Liver (tissue), 8 donors: ENCODE measurements at regions not wholly inside any gene's neighbourhood (a gene's known extent, or its start where the extent isn't known, plus 50 kb on each side); places are given as distances from the start of the nearest gene placed in this dataset.

Experiments used
- DNase-seq: peaks from one replicate; pipeline ENCODE4 v3.0.0-alpha.2; 2017; ENCODE audit warnings: low spot score
- H3K27ac ChIP-seq, 2 donors: one replicate each; pipeline ENCODE4 v1.7.0; 2013; ENCODE audit warnings: inconsistent platforms in 2 of 2, low read length in 2 of 2, control low read depth in 1 of 2, low read depth in 1 of 2, mild to moderate bottlenecking in 1 of 2
- H3K27me3 ChIP-seq, 4 donors: one replicate each; pipeline versions ENCODE4 v1.6.1 to v1.7.0; 2013; ENCODE audit warnings: low read length in 3 of 4, inconsistent platforms in 1 of 4, mild to moderate bottlenecking in 1 of 4, moderate library complexity in 1 of 4; ENCODE audit not compliant: control insufficient read depth in 4 of 4, insufficient read depth in 4 of 4
- H3K36me3 ChIP-seq, 4 donors: one replicate each; pipeline versions ENCODE4 v1.6.1 to v1.7.0; 2013; ENCODE audit warnings: low read length in 3 of 4, mild to moderate bottlenecking in 3 of 4, low read depth in 1 of 4, moderate library complexity in 1 of 4; ENCODE audit not compliant: control insufficient read depth in 4 of 4, insufficient read depth in 3 of 4
- H3K4me1 ChIP-seq, 4 donors: one replicate each; pipeline versions ENCODE4 v1.6.1 to v1.7.0; 2013; ENCODE audit warnings: low read length in 3 of 4, mild to moderate bottlenecking in 3 of 4, moderate library complexity in 1 of 4; ENCODE audit not compliant: control insufficient read depth in 4 of 4, insufficient read depth in 4 of 4
- H3K4me3 ChIP-seq, 3 donors: one replicate each; pipeline versions ENCODE4 v1.6.1 to v1.7.0; 2013; ENCODE audit warnings: low read length in 3 of 3, control low read depth in 1 of 3, low read depth in 1 of 3, mild to moderate bottlenecking in 1 of 3
- H3K9ac ChIP-seq, 2 donors: one replicate each; pipeline ENCODE4 v1.7.0; 2013; ENCODE audit warnings: low read length in 2 of 2, mild to moderate bottlenecking in 2 of 2, moderate library complexity in 2 of 2, control low read depth in 1 of 2, low read depth in 1 of 2
- H3K9me3 ChIP-seq, 4 donors: one replicate each; pipeline versions ENCODE4 v1.6.1 to v1.7.0; 2013; ENCODE audit warnings: low read length in 3 of 4; ENCODE audit not compliant: control insufficient read depth in 4 of 4
- EGR1 ChIP-seq, 2 donors: IDR thresholded peaks; 2 replicates each; pipeline ENCODE4 v1.6.1; 2016 to 2018; ENCODE audit warnings: antibody characterized with exemption in 2 of 2, low read depth in 2 of 2
- FOXA1 ChIP-seq: IDR thresholded peaks from 2 replicates; pipeline ENCODE4 v1.6.1; 2016; ENCODE audit warnings: antibody characterized with exemption
- FOXA2 ChIP-seq: IDR thresholded peaks from 2 replicates; pipeline ENCODE4 v1.6.1; 2016; ENCODE audit warnings: antibody characterized with exemption
- GABPA ChIP-seq, 2 donors: IDR thresholded peaks in 1 of 2; conservative IDR thresholded peaks in 1 of 2; 2 replicates each; pipeline ENCODE4 v1.6.1; 2016; ENCODE audit warnings: antibody characterized with exemption in 2 of 2, mild to moderate bottlenecking in 1 of 2, moderate library complexity in 1 of 2
- HNF4A ChIP-seq, 2 donors: conservative IDR thresholded peaks; 2 replicates each; pipeline ENCODE4 v1.6.1; 2016; ENCODE audit warnings: antibody characterized with exemption in 2 of 2, mild to moderate bottlenecking in 2 of 2
- HNF4G ChIP-seq: IDR thresholded peaks from 2 replicates; pipeline ENCODE4 v1.6.1; 2016; ENCODE audit warnings: antibody characterized with exemption
- JUND ChIP-seq, 2 donors: IDR thresholded peaks; 2 replicates each; pipeline ENCODE4 v1.6.1; 2016; ENCODE audit warnings: antibody characterized with exemption in 2 of 2
- NR2F2 ChIP-seq: IDR thresholded peaks from 2 replicates; pipeline ENCODE4 v1.6.1; 2016; ENCODE audit warnings: antibody characterized with exemption
- RAD21 ChIP-seq, 2 donors: IDR thresholded peaks; 2 replicates each; pipeline ENCODE4 v1.6.1; 2016; ENCODE audit warnings: antibody characterized with exemption in 2 of 2, mild to moderate bottlenecking in 2 of 2
- RXRA ChIP-seq, 2 donors: IDR thresholded peaks; 2 replicates each; pipeline ENCODE4 v1.6.1; 2017 to 2018; ENCODE audit warnings: antibody characterized with exemption in 2 of 2, mild to moderate bottlenecking in 1 of 2
- SP1 ChIP-seq: IDR thresholded peaks from 2 replicates; pipeline ENCODE4 v1.6.1; 2018; ENCODE audit warnings: antibody characterized with exemption, mild to moderate bottlenecking
- TAF1 ChIP-seq: conservative IDR thresholded peaks from 2 replicates; pipeline ENCODE4 v1.6.1; 2016; ENCODE audit warnings: antibody characterized with exemption, mild to moderate bottlenecking
- YY1 ChIP-seq: IDR thresholded peaks from 2 replicates; pipeline ENCODE4 v1.6.1; 2016; ENCODE audit warnings: antibody characterized with exemption, mild to moderate bottlenecking
- WGBS: extraction: QIAGEN DNeasy Blood & Tissue Kit; methylation state at CpG from one replicate; pipeline ENCODE4 v1.1.7; 2013; 5-methylcytosine and 5-hydroxymethylcytosine counted together
- TF ChIP-seq, protein P1 (sequence below): IDR thresholded peaks from 2 replicates; pipeline ENCODE4 v1.6.1; 2016; ENCODE audit warnings: antibody characterized with exemption, mild to moderate bottlenecking
- TF ChIP-seq, protein P2 (sequence below): IDR thresholded peaks from 2 replicates; pipeline ENCODE4 v1.6.1; 2016; ENCODE audit warnings: antibody characterized with exemption
- TF ChIP-seq, protein P3 (sequence below): fragments of 150-350 bp; IDR thresholded peaks from 2 replicates; pipeline ENCODE4 v1.5.1; 2017; ENCODE audit warnings: improper control_type of control experiment, low read depth, low read length; ENCODE audit not compliant: missing input control
- TF ChIP-seq, protein P4 (sequence below): IDR thresholded peaks from 2 replicates; pipeline ENCODE4 v1.6.1; 2016; ENCODE audit warnings: antibody characterized with exemption
- TF ChIP-seq, protein P5 (sequence below): IDR thresholded peaks from 2 replicates; pipeline ENCODE4 v1.6.1; 2016; ENCODE audit warnings: antibody characterized with exemption
- donor health status: healthy.
- donor health status: healthy.
- donor health status: healthy.
- donor health status: healthy.
- donor health status: healthy.

DNA sequence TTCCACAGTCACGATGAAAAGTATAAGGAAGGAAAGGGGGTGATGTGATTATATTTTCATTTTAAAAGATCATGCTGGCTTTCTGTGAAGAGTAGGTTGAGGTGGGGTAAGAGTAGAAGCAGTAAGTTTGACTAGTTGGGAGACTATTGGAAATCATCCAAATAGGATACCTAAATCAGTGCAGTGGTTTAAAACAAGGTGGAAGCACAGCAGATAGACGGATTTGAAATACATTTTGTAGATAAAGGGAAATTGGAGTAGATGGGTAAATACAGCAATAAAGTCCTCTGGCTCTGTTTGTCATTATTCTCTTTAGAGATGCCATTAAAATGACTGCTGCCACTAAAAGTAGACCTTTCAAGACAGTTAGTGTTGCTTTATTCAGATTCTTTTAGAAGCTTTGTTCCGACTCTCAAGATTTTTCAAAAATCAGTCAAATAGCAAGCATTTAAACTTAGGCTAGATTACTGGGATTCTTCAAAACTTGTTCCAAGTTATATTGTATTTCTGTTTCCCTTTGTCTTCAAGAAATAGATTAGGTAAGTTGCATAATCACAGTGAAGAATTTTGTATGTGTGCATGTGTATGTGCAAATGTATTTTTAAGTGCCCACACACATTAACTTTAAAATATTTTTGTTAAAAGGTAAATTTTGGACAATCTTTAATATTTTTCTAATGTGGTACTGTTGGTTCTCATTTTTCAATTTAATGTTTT lies 61.7 kb upstream of the DTNA start:
- Histone ChIP-seq H3K9ac (no peak overlapping the region), H3K4me1 (no peaks in the 10 kb centered on the region), H3K27ac (no peak overlapping the region), H3K4me3 (no peak overlapping the region), H3K36me3 (no peaks in the 10 kb centered on the region), H3K9me3 (no peaks in the 10 kb centered on the region), H3K27me3 (peaks cover 0 to 3% (median 0%) of the 10 kb centered on the region in 4 donors)
- no peak for TF ChIP-seq RXRA (IDR thresholded peaks at IDR 0.05)
- TF ChIP-seq RAD21 (IDR thresholded peaks at IDR 0.05) = no peak
- TF ChIP-seq JUND (IDR thresholded peaks at IDR 0.05) = no peak
- no peak for TF ChIP-seq EGR1 (IDR thresholded peaks at IDR 0.05; ENCODE audit: low read depth in 2 of 2)
- TF ChIP-seq NR2F2 = no peak
- TF ChIP-seq, protein P1, sequence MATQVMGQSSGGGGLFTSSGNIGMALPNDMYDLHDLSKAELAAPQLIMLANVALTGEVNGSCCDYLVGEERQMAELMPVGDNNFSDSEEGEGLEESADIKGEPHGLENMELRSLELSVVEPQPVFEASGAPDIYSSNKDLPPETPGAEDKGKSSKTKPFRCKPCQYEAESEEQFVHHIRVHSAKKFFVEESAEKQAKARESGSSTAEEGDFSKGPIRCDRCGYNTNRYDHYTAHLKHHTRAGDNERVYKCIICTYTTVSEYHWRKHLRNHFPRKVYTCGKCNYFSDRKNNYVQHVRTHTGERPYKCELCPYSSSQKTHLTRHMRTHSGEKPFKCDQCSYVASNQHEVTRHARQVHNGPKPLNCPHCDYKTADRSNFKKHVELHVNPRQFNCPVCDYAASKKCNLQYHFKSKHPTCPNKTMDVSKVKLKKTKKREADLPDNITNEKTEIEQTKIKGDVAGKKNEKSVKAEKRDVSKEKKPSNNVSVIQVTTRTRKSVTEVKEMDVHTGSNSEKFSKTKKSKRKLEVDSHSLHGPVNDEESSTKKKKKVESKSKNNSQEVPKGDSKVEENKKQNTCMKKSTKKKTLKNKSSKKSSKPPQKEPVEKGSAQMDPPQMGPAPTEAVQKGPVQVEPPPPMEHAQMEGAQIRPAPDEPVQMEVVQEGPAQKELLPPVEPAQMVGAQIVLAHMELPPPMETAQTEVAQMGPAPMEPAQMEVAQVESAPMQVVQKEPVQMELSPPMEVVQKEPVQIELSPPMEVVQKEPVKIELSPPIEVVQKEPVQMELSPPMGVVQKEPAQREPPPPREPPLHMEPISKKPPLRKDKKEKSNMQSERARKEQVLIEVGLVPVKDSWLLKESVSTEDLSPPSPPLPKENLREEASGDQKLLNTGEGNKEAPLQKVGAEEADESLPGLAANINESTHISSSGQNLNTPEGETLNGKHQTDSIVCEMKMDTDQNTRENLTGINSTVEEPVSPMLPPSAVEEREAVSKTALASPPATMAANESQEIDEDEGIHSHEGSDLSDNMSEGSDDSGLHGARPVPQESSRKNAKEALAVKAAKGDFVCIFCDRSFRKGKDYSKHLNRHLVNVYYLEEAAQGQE = no peak
- TF ChIP-seq HNF4A (conservative IDR thresholded peaks at IDR 0.05) = no peak
- TF ChIP-seq FOXA1 = no peak
- TF ChIP-seq YY1 = no peak
- TF ChIP-seq, protein P2, sequence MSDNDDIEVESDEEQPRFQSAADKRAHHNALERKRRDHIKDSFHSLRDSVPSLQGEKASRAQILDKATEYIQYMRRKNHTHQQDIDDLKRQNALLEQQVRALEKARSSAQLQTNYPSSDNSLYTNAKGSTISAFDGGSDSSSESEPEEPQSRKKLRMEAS = no peak
- TF ChIP-seq, protein P3, sequence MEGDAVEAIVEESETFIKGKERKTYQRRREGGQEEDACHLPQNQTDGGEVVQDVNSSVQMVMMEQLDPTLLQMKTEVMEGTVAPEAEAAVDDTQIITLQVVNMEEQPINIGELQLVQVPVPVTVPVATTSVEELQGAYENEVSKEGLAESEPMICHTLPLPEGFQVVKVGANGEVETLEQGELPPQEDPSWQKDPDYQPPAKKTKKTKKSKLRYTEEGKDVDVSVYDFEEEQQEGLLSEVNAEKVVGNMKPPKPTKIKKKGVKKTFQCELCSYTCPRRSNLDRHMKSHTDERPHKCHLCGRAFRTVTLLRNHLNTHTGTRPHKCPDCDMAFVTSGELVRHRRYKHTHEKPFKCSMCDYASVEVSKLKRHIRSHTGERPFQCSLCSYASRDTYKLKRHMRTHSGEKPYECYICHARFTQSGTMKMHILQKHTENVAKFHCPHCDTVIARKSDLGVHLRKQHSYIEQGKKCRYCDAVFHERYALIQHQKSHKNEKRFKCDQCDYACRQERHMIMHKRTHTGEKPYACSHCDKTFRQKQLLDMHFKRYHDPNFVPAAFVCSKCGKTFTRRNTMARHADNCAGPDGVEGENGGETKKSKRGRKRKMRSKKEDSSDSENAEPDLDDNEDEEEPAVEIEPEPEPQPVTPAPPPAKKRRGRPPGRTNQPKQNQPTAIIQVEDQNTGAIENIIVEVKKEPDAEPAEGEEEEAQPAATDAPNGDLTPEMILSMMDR = no peak
- no peak for DNase-seq
- 88% methylated on average over 3 of the region's 3 CpGs for WGBS

DNA sequence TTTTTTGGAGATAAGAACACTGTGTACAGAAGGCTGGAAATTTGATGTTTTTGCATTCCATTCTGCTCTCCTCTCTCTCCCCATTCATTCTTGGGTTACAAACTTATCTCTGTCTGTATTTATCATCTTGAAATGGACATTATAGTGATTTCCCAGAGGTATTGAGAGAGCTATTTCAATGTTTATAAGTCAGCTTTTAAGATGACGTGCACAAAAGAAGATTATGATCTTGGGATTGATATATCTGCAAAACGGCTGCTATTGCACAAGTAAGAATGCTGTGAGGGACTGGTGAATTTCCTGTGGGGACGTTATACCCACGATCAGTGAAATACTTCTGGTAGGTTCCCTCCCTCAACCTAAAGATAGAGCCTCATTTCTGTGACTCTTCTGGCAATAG lies 61.0 kb upstream of the DTNA start:
- no peak for DNase-seq
- Histone ChIP-seq H3K4me1 (no peaks in the 10 kb centered on the region), H3K36me3 (no peaks in the 10 kb centered on the region), H3K27ac (no peak overlapping the region), H3K27me3 (peaks cover 0 to 3% (median 0%) of the 10 kb centered on the region in 4 donors), H3K9me3 (no peaks in the 10 kb centered on the region), H3K9ac (no peak overlapping the region), H3K4me3 (no peak overlapping the region)
- WGBS = 47% methylated on average over 4 of the region's 4 CpGs
- TF ChIP-seq, protein P3 = no peak
- TF ChIP-seq GABPA (IDR thresholded peaks at IDR 0.05 in 1 of 2, conservative IDR thresholded peaks at IDR 0.05 in 1 of 2) (no peak), YY1 (no peak), FOXA2 (no peak), NR2F2 (no peak), HNF4G (no peak), JUND (IDR thresholded peaks at IDR 0.05) (no peak), TAF1 (no peak), SP1 (no peak)
- TF ChIP-seq, protein P4, sequence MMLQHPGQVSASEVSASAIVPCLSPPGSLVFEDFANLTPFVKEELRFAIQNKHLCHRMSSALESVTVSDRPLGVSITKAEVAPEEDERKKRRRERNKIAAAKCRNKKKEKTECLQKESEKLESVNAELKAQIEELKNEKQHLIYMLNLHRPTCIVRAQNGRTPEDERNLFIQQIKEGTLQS = no peak
- TF ChIP-seq, protein P2 = no peak
- TF ChIP-seq, protein P5, sequence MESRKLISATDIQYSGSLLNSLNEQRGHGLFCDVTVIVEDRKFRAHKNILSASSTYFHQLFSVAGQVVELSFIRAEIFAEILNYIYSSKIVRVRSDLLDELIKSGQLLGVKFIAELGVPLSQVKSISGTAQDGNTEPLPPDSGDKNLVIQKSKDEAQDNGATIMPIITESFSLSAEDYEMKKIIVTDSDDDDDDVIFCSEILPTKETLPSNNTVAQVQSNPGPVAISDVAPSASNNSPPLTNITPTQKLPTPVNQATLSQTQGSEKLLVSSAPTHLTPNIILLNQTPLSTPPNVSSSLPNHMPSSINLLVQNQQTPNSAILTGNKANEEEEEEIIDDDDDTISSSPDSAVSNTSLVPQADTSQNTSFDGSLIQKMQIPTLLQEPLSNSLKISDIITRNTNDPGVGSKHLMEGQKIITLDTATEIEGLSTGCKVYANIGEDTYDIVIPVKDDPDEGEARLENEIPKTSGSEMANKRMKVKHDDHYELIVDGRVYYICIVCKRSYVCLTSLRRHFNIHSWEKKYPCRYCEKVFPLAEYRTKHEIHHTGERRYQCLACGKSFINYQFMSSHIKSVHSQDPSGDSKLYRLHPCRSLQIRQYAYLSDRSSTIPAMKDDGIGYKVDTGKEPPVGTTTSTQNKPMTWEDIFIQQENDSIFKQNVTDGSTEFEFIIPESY = no peak
- TF ChIP-seq, protein P1 = no peak
